Lower leg skin (tissue), 3 donors: ENCODE measurements at regions not wholly inside any gene's neighbourhood (a gene's known extent, or its start where the extent isn't known, plus 50 kb on each side); places are given as distances from the start of the nearest gene placed in this dataset.

ENCODE experiments used
- CTCF ChIP-seq, 3 donors: fragments of 450-650 bp; IDR thresholded peaks; one replicate each; pipeline ENCODE4 v1.5.1; 2016; ENCODE audit warnings: antibody characterized with exemption in 3 of 3, mild to moderate bottlenecking in 3 of 3, moderate library complexity in 2 of 3
- POLR2A ChIP-seq, 2 donors: fragments of 450-650 bp; IDR thresholded peaks; one replicate each; pipeline ENCODE4 v1.6.1; 2016 to 2017; ENCODE audit warnings: antibody characterized with exemption in 2 of 2, mild to moderate bottlenecking in 1 of 2, moderate library complexity in 1 of 2

GRCh38 chr2:8352989-8353388 lies 328.9 kb upstream of the ID2 start:
- TF ChIP-seq CTCF (IDR thresholded peaks at IDR 0.05) (no peak), POLR2A (IDR thresholded peaks at IDR 0.05) (no peak)
